SK-N-SH treated with all-trans-retinoic acid at 6 μM for 48 hours (cell line): ENCODE measurements at regions not wholly inside any gene's neighbourhood (a gene's known extent, or its start where the extent isn't known, plus 50 kb on each side); places are given as distances from the start of the nearest gene placed in this dataset.

Source experiments
- OSR1 ChIP-seq: fragments of 250-450 bp; sonication (Bioruptor Pico); IDR thresholded peaks from 2 replicates; pipeline ENCODE4 v1.8.0; 2022; ENCODE audit warnings: moderate library complexity, mild to moderate bottlenecking, inconsistent platforms
- RARB ChIP-seq: fragments of 250-450 bp; sonication (Bioruptor Pico); IDR thresholded peaks from 2 replicates; pipeline ENCODE4 v1.8.0; 2021; ENCODE audit warnings: mild to moderate bottlenecking, moderate library complexity
- ZFP30 ChIP-seq: fragments of 450-650 bp; formaldehyde crosslinking; IDR thresholded peaks from 2 replicates; pipeline ENCODE4 v1.5.0; 2022; ENCODE audit warnings: mild to moderate bottlenecking, moderate library complexity
- ZNF8 ChIP-seq: fragments of 450-650 bp; formaldehyde crosslinking; IDR thresholded peaks from 2 replicates; pipeline ENCODE4 v1.5.0; 2020; ENCODE audit warnings: mild to moderate bottlenecking, moderate library complexity
- TF ChIP-seq, protein P1 (sequence below): fragments of 250-450 bp; sonication (Bioruptor Pico); IDR thresholded peaks from 2 replicates; pipeline ENCODE4 v1.8.0; 2020; ENCODE audit warnings: mild to moderate bottlenecking, moderate library complexity, borderline replicate concordance

GRCh38 chr3:66633402-66634381 is 132.9 kb upstream of the LRIG1 start:
- TF ChIP-seq OSR1 (no peak), RARB (CRISPR knock-in tag) (no peak), ZFP30 (CRISPR knock-in tag) (no peak), ZNF8 (CRISPR knock-in tag) (no peak)
- TF ChIP-seq, protein P1, sequence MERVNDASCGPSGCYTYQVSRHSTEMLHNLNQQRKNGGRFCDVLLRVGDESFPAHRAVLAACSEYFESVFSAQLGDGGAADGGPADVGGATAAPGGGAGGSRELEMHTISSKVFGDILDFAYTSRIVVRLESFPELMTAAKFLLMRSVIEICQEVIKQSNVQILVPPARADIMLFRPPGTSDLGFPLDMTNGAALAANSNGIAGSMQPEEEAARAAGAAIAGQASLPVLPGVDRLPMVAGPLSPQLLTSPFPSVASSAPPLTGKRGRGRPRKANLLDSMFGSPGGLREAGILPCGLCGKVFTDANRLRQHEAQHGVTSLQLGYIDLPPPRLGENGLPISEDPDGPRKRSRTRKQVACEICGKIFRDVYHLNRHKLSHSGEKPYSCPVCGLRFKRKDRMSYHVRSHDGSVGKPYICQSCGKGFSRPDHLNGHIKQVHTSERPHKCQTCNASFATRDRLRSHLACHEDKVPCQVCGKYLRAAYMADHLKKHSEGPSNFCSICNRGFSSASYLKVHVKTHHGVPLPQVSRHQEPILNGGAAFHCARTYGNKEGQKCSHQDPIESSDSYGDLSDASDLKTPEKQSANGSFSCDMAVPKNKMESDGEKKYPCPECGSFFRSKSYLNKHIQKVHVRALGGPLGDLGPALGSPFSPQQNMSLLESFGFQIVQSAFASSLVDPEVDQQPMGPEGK (CRISPR knock-in tag), result no peak
